ENCODE measurements at regions not wholly inside any gene's neighbourhood (a gene's known extent, or its start where the extent isn't known, plus 50 kb on each side); places are given as distances from the start of the nearest gene placed in this dataset.

- no peak for DNase-seq (ENCODE audit: extremely low spot score, unreplicated experiment)
- Mint-ChIP-seq H3K36me3 (ENCODE audit: unreplicated experiment) (peaks cover 1% of the 10 kb centered on the region), H3K27ac (ENCODE audit: unreplicated experiment) (no peak overlapping the region), H3K27me3 (ENCODE audit: unreplicated experiment) (peaks cover 30% of the 10 kb centered on the region), H3K9me3 (ENCODE audit: unreplicated experiment) (no peaks in the 10 kb centered on the region), H3K4me3 (ENCODE audit: unreplicated experiment) (no peak overlapping the region), H3K4me1 (ENCODE audit: unreplicated experiment) (no peaks in the 10 kb centered on the region)
- no peak for TF ChIP-seq CTCF (IDR thresholded peaks at IDR 0.05)
Observed at GRCh38 chr12:115383668-115384067, 699.7 kb upstream of the TBX3 start.

- Mint-ChIP-seq H3K36me3 (ENCODE audit: unreplicated experiment) (peaks cover 1% of the 10 kb centered on the region), H3K4me1 (ENCODE audit: unreplicated experiment) (no peaks in the 10 kb centered on the region), H3K4me3 (ENCODE audit: unreplicated experiment) (no peak overlapping the region), H3K27ac (ENCODE audit: unreplicated experiment) (no peak overlapping the region), H3K9me3 (ENCODE audit: unreplicated experiment) (no peaks in the 10 kb centered on the region), H3K27me3 (ENCODE audit: unreplicated experiment) (peaks cover 34% of the 10 kb centered on the region)
- DNase-seq (ENCODE audit: extremely low spot score, unreplicated experiment) = no peak
- TF ChIP-seq CTCF (IDR thresholded peaks at IDR 0.05) = no peak
Observed at GRCh38 chr12:115382681-115383080, 698.7 kb upstream of the TBX3 start.

GRCh38 chr12:115380546-115381120 is 696.7 kb upstream of the TBX3 start:
- no peaks in the 10 kb centered on the region for H3K9me3 Mint-ChIP-seq (ENCODE audit: unreplicated experiment)
- H3K36me3 Mint-ChIP-seq (ENCODE audit: unreplicated experiment) = peaks cover 1% of the 10 kb centered on the region
- peaks cover 29% of the 10 kb centered on the region for H3K27me3 Mint-ChIP-seq (ENCODE audit: unreplicated experiment)
- peaks cover 2% of the 10 kb centered on the region for H3K4me1 Mint-ChIP-seq (ENCODE audit: unreplicated experiment)
- no peak for DNase-seq (ENCODE audit: extremely low spot score, unreplicated experiment)
- no peak overlapping the region for H3K4me3 Mint-ChIP-seq (ENCODE audit: unreplicated experiment)
- no peak overlapping the region for H3K27ac Mint-ChIP-seq (ENCODE audit: unreplicated experiment)
- no peak for TF ChIP-seq CTCF (IDR thresholded peaks at IDR 0.05)

GRCh38 chr12:115378291-115378690 is 694.3 kb upstream of the TBX3 start:
- no peak overlapping the region for H3K4me3 Mint-ChIP-seq (ENCODE audit: unreplicated experiment)
- peaks cover 29% of the 10 kb centered on the region for H3K27me3 Mint-ChIP-seq (ENCODE audit: unreplicated experiment)

GRCh38 chr12:115377779-115378178 is 693.8 kb upstream of the TBX3 start:
- Mint-ChIP-seq H3K27me3 (ENCODE audit: unreplicated experiment) (peaks cover 27% of the 10 kb centered on the region), H3K4me1 (ENCODE audit: unreplicated experiment) (peaks cover 12% of the 10 kb centered on the region), H3K9me3 (ENCODE audit: unreplicated experiment) (no peaks in the 10 kb centered on the region), H3K4me3 (ENCODE audit: unreplicated experiment) (no peak overlapping the region), H3K27ac (ENCODE audit: unreplicated experiment) (no peak overlapping the region), H3K36me3 (ENCODE audit: unreplicated experiment) (peaks cover 1% of the 10 kb centered on the region)
- DNase-seq (ENCODE audit: extremely low spot score, unreplicated experiment) = no peak
- no peak for TF ChIP-seq CTCF (IDR thresholded peaks at IDR 0.05)

More at GRCh38 chr12:115378291-115378690, 694.3 kb upstream of the TBX3 start:
- TF ChIP-seq CTCF (IDR thresholded peaks at IDR 0.05) = no peak
- Mint-ChIP-seq H3K27ac (ENCODE audit: unreplicated experiment) (no peak overlapping the region), H3K36me3 (ENCODE audit: unreplicated experiment) (peaks cover 1% of the 10 kb centered on the region), H3K9me3 (ENCODE audit: unreplicated experiment) (no peaks in the 10 kb centered on the region), H3K4me1 (ENCODE audit: unreplicated experiment) (peaks cover 12% of the 10 kb centered on the region)
- DNase-seq (ENCODE audit: extremely low spot score, unreplicated experiment) = peak; percentile 7
